Osteocyte (in vitro differentiated cells): ENCODE measurements at regions not wholly inside any gene's neighbourhood (a gene's known extent, or its start where the extent isn't known, plus 50 kb on each side); places are given as distances from the start of the nearest gene placed in this dataset.

Source experiments
- DNase-seq: peaks from one replicate; pipeline ENCODE4 v3.0.0; 2021; ENCODE audit warnings: mixed read lengths; ENCODE audit not compliant: unreplicated experiment; ENCODE audit errors: extremely low spot score
- H3K27ac Mint-ChIP-seq: one replicate; pipeline ENCODE4 v1.8.0; 2021; ENCODE audit warnings: mild to moderate bottlenecking, mixed read lengths; ENCODE audit not compliant: unreplicated experiment
- H3K27me3 Mint-ChIP-seq: one replicate; pipeline ENCODE4 v1.8.0; 2021; ENCODE audit warnings: mixed read lengths; ENCODE audit not compliant: unreplicated experiment
- H3K36me3 Mint-ChIP-seq: one replicate; pipeline ENCODE4 v1.8.0; 2021; ENCODE audit warnings: mixed read lengths; ENCODE audit not compliant: unreplicated experiment
- H3K4me1 Mint-ChIP-seq: one replicate; pipeline ENCODE4 v1.8.0; 2021; ENCODE audit warnings: mixed read lengths; ENCODE audit not compliant: unreplicated experiment
- H3K4me3 Mint-ChIP-seq: one replicate; pipeline ENCODE4 v1.8.0; 2021; ENCODE audit warnings: mild to moderate bottlenecking, moderate library complexity, mixed read lengths; ENCODE audit not compliant: unreplicated experiment
- H3K9me3 Mint-ChIP-seq: one replicate; pipeline ENCODE4 v1.8.0; 2021; ENCODE audit warnings: mixed read lengths; ENCODE audit not compliant: unreplicated experiment
- TF ChIP-seq, protein P1 (sequence below): fragments of 200-600 bp; sonication (generic); IDR thresholded peaks from 2 replicates; pipeline ENCODE4 v1.5.0; 2021; ENCODE audit warnings: antibody characterized with exemption, mild to moderate bottlenecking, moderate library complexity

DNA sequence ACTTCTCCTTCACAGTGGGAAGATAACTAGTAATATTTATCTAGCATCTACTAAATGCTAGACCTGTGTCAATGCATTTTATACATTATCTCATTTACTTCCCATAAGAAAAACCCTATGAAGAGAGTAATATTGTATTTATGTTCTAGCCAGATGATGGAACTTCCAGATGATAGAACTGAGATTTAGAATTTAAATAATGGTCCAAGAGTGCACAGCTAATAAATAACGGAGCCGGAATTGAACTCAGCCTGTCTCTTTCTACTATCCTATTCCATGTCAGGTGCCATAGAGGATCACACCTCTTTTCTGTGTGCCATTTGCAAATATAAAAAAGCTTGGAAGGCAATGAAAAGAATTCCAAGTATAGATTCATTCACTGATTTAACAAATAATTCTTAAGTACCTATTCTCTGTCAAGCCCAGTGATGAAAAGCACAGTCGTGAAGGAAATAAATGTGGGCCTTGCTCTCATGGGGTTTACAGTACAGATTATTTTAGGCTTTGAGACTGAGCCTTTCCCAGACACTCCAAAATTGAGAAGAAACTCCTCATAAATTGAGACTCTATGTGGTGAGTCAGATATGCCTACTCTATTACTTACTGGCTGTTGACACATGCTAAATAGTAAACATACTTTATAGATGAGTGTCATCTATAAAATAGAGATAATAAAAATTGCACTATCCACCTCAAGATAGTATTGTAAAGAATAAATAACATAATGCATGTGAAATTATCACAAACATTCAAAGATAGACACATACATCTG, 378.0 kb upstream of the PRMT6 start:
- TF ChIP-seq, protein P1, sequence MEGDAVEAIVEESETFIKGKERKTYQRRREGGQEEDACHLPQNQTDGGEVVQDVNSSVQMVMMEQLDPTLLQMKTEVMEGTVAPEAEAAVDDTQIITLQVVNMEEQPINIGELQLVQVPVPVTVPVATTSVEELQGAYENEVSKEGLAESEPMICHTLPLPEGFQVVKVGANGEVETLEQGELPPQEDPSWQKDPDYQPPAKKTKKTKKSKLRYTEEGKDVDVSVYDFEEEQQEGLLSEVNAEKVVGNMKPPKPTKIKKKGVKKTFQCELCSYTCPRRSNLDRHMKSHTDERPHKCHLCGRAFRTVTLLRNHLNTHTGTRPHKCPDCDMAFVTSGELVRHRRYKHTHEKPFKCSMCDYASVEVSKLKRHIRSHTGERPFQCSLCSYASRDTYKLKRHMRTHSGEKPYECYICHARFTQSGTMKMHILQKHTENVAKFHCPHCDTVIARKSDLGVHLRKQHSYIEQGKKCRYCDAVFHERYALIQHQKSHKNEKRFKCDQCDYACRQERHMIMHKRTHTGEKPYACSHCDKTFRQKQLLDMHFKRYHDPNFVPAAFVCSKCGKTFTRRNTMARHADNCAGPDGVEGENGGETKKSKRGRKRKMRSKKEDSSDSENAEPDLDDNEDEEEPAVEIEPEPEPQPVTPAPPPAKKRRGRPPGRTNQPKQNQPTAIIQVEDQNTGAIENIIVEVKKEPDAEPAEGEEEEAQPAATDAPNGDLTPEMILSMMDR = no peak
- Mint-ChIP-seq H3K9me3 (no peaks in the 10 kb centered on the region), H3K36me3 (no peaks in the 10 kb centered on the region), H3K27ac (no peak overlapping the region), H3K4me3 (no peak overlapping the region), H3K27me3 (no peaks in the 10 kb centered on the region), H3K4me1 (no peaks in the 10 kb centered on the region)
- no peak for DNase-seq

DNA sequence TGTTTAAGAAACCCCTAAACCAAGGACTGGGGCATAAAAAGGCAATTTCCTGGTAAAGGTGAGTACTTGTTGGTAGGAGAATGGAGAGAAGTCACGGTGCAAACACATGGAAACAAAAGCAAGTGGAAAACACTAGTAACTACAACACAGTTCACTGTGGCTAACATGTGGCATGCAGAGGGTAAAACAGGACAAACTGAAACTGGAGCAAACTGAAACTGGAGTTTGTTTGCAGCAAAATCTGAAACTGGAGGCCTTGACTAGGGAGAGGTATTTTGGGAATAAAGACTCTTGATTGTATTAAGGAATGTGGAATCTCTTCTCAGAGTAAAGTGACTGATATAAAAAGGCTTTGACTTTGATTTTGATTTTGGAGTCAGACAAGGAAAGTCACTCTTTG, 376.3 kb upstream of the PRMT6 start:
- Mint-ChIP-seq H3K9me3 (no peaks in the 10 kb centered on the region), H3K27me3 (no peaks in the 10 kb centered on the region), H3K4me3 (no peak overlapping the region), H3K36me3 (no peaks in the 10 kb centered on the region), H3K4me1 (no peaks in the 10 kb centered on the region), H3K27ac (no peak overlapping the region)
- DNase-seq = no peak
- TF ChIP-seq, protein P1 = no peak

DNA sequence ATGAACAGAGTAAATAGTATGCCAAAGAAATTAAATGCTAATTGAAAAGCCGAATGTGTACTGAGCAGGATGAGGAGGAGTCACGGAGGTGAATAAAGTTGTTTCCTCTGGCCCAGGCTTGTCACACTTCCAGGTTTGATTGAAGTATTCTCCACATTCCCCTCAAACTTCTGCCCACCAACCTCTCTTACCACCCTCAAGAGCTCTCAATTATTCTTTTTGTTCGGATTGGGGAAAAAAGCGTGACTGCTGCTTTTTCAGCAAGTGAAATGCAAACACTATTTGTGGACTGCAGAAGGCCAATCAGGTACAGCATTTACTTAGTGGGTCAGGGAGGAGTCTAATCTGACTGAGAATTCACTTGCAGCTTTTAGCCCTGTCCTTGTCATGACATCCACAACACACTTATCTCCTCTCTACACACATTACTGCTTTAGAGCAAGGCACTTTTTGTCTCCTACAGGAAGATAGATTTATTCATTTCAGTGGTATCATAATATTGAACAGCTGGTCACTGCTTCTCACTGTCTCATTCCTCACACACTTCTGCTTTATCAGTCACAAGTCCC, 375.6 kb upstream of the PRMT6 start:
- Mint-ChIP-seq H3K4me1 (no peaks in the 10 kb centered on the region), H3K36me3 (no peaks in the 10 kb centered on the region), H3K27ac (no peak overlapping the region), H3K4me3 (no peak overlapping the region), H3K9me3 (no peaks in the 10 kb centered on the region), H3K27me3 (no peaks in the 10 kb centered on the region)
- DNase-seq = no peak
- TF ChIP-seq, protein P1 = no peak

DNA sequence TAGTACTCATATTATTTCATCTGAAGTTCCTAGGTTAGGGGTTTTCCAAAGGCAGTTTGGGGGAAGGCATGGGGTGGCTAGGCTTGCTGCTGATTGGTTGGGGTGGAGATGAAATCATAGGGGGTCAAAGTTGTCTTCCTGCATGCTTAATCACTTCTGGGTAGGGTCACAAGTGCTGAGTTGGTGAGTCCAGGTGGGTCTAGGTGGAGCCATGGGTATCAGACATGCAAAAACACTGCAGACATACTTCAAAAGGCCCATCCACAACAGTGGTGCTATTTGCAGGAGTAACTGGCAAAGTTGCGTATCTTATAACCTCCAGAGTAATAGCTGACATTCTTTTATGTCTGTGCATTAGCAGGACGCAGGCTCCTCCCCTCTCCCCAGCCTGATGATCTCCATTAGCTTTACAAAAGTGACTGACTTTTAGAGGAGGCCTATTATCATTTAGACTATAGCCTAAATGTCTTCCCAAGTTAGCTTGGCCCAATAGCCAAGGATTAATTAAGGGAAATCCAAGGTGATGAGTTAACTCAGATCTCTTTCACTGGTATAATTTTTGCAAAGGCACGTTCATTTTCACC, 374.4 kb upstream of the PRMT6 start:
- H3K27me3 Mint-ChIP-seq = no peaks in the 10 kb centered on the region
- H3K4me1 Mint-ChIP-seq = no peaks in the 10 kb centered on the region
- H3K4me3 Mint-ChIP-seq = no peak overlapping the region
- H3K36me3 Mint-ChIP-seq = no peaks in the 10 kb centered on the region
- no peaks in the 10 kb centered on the region for H3K9me3 Mint-ChIP-seq
- no peak overlapping the region for H3K27ac Mint-ChIP-seq
- TF ChIP-seq, protein P1 = no peak
- no peak for DNase-seq

DNA sequence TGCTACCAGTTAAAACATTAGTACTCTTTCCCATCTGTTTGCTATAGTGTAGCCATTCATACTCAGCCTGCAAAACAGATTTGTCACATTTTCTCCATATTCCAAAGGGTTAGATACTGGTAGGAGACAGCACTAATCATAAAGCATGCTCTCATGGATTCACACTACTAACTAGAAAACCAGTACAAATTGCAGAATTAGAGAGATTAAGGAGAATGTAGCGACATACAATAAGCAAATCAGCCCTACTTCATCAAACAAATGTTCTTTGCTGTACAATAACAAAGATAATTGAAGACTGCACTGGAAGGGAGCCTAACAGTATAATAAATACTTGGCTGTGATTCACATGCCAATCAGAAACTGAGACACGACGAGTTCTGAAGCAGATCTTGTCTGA, 368.0 kb upstream of the PRMT6 start:
- Mint-ChIP-seq H3K36me3 (no peaks in the 10 kb centered on the region), H3K9me3 (peaks cover 3% of the 10 kb centered on the region), H3K4me1 (no peaks in the 10 kb centered on the region), H3K27me3 (no peaks in the 10 kb centered on the region), H3K27ac (no peak overlapping the region), H3K4me3 (no peak overlapping the region)
- DNase-seq = no peak
- TF ChIP-seq, protein P1 = no peak
